Upper lobe of left lung (tissue), 4 donors: ENCODE measurements at regions not wholly inside any gene's neighbourhood (a gene's known extent, or its start where the extent isn't known, plus 50 kb on each side); places are given as distances from the start of the nearest gene placed in this dataset.

ENCODE experiments used
- POLR2AphosphoS5 ChIP-seq, 2 donors: sonication (generic); formaldehyde crosslinking; IDR thresholded peaks; one replicate each; pipeline ENCODE4 v1.5.1; 2017; ENCODE audit warnings: antibody characterized with exemption in 2 of 2
- TF ChIP-seq, protein P1 (sequence below), 6 experiments: fragments of 450-650 bp in 4 of 6; fragments of 200-600 bp in 2 of 6; sonication (generic) in 2 of 6; IDR thresholded peaks; one replicate each; pipeline ENCODE4 v1.5.1; 2016 to 2019; ENCODE audit warnings: antibody characterized with exemption in 6 of 6

DNA sequence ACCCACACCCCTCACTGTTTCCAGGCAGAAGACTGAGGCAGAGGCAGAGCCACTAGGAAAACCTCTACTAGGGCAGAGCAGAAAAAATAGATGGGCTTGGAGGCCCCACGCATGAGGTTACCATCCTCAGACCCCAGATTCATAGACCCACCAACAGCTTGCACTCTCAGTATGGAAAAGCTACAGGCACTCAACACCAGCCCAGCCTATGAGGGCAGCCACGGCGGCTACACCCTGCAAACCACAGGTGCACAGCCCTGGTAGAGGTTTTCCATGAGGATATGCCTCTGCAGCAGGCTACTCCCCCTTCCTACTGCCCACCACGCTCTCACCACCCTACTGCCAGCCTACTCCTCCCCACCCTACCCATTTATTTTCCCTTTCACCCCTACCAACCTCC lies 235.1 kb downstream of the CWH43 start:
- TF ChIP-seq, protein P1, sequence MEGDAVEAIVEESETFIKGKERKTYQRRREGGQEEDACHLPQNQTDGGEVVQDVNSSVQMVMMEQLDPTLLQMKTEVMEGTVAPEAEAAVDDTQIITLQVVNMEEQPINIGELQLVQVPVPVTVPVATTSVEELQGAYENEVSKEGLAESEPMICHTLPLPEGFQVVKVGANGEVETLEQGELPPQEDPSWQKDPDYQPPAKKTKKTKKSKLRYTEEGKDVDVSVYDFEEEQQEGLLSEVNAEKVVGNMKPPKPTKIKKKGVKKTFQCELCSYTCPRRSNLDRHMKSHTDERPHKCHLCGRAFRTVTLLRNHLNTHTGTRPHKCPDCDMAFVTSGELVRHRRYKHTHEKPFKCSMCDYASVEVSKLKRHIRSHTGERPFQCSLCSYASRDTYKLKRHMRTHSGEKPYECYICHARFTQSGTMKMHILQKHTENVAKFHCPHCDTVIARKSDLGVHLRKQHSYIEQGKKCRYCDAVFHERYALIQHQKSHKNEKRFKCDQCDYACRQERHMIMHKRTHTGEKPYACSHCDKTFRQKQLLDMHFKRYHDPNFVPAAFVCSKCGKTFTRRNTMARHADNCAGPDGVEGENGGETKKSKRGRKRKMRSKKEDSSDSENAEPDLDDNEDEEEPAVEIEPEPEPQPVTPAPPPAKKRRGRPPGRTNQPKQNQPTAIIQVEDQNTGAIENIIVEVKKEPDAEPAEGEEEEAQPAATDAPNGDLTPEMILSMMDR (IDR thresholded peaks at IDR 0.05): no peak
- no peak for TF ChIP-seq POLR2AphosphoS5 (IDR thresholded peaks at IDR 0.05)
